ENCODE measurements at regions not wholly inside any gene's neighbourhood (a gene's known extent, or its start where the extent isn't known, plus 50 kb on each side); places are given as distances from the start of the nearest gene placed in this dataset.

GRCh38 chr3:103699228-103699627 lies 1264.4 kb downstream of the ZPLD1 start:
- H3K4me3 Mint-ChIP-seq: no peak overlapping the region
- no peaks in the 10 kb centered on the region for H3K27me3 Mint-ChIP-seq (ENCODE audit: low read depth in 2 of 2)
- DNase-seq (no peak), ATAC-seq (no peak)
- Histone ChIP-seq H3K4me1 (ENCODE audit: control insufficient read depth, insufficient read depth, low read length) (no peaks in the 10 kb centered on the region), H3K36me3 (ENCODE audit: control insufficient read depth, insufficient read depth, low read length) (no peaks in the 10 kb centered on the region), H3K9me3 (ENCODE audit: control insufficient read depth, insufficient read depth, low read length) (no peaks in the 10 kb centered on the region), H3K27me3 (ENCODE audit: control insufficient read depth, insufficient read depth, low read length) (no peaks in the 10 kb centered on the region), H3K27ac (ENCODE audit: low read length) (no peak overlapping the region), H3K4me3 (ENCODE audit: low read length) (no peak overlapping the region)
- no peak for TF ChIP-seq CTCF (IDR thresholded peaks at IDR 0.05)
- no peaks in the 10 kb centered on the region for H3K4me1 Mint-ChIP-seq
- peaks cover 7 to 20% of the 10 kb centered on the region in 2 donors for H3K9me3 Mint-ChIP-seq
- H3K27ac Mint-ChIP-seq: no peak overlapping the region
- WGBS (ENCODE audit: insufficient coverage): 94% methylated on average over 3 of the region's 3 CpGs
- H3K36me3 Mint-ChIP-seq: no peaks in the 10 kb centered on the region
- intact Hi-C loops (cut with micrococcal nuclease): no loop called here

- ATAC-seq: no peak
- Mint-ChIP-seq H3K36me3 (no peaks in the 10 kb centered on the region), H3K4me3 (no peak overlapping the region), H3K27ac (no peak overlapping the region), H3K9me3 (peaks cover 0 to 15% of the 10 kb centered on the region in 2 donors), H3K4me1 (no peaks in the 10 kb centered on the region), H3K27me3 (ENCODE audit: low read depth in 2 of 2) (no peaks in the 10 kb centered on the region)
- Histone ChIP-seq H3K4me1 (ENCODE audit: control insufficient read depth, insufficient read depth, low read length) (no peaks in the 10 kb centered on the region), H3K4me3 (ENCODE audit: low read length) (no peak overlapping the region), H3K9me3 (ENCODE audit: control insufficient read depth, insufficient read depth, low read length) (no peaks in the 10 kb centered on the region), H3K27me3 (ENCODE audit: control insufficient read depth, insufficient read depth, low read length) (no peaks in the 10 kb centered on the region), H3K36me3 (ENCODE audit: control insufficient read depth, insufficient read depth, low read length) (no peaks in the 10 kb centered on the region), H3K27ac (ENCODE audit: low read length) (no peak overlapping the region)
- DNase-seq: no peak
- 61% methylated on average over 2 of the region's 2 CpGs for WGBS (ENCODE audit: insufficient coverage)
- intact Hi-C loops (cut with micrococcal nuclease): no loop called here
- no peak for TF ChIP-seq CTCF (IDR thresholded peaks at IDR 0.05)
Measured at GRCh38 chr3:103705641-103706040, 1270.8 kb downstream of the ZPLD1 start.

- peaks cover 0 to 12% of the 10 kb centered on the region in 2 donors for H3K9me3 Mint-ChIP-seq
- DNase-seq (no peak), ATAC-seq (no peak)
- Histone ChIP-seq H3K4me3 (ENCODE audit: low read length) (no peak overlapping the region), H3K36me3 (ENCODE audit: control insufficient read depth, insufficient read depth, low read length) (no peaks in the 10 kb centered on the region), H3K9me3 (ENCODE audit: control insufficient read depth, insufficient read depth, low read length) (no peaks in the 10 kb centered on the region), H3K27ac (ENCODE audit: low read length) (no peak overlapping the region), H3K27me3 (ENCODE audit: control insufficient read depth, insufficient read depth, low read length) (no peaks in the 10 kb centered on the region), H3K4me1 (ENCODE audit: control insufficient read depth, insufficient read depth, low read length) (no peaks in the 10 kb centered on the region)
- no peaks in the 10 kb centered on the region for H3K36me3 Mint-ChIP-seq
- no peak overlapping the region for H3K4me3 Mint-ChIP-seq
- WGBS (ENCODE audit: insufficient coverage): no CpG with 5 or more reads among the region's 1 CpG
- no peak overlapping the region for H3K27ac Mint-ChIP-seq
- H3K4me1 Mint-ChIP-seq: no peaks in the 10 kb centered on the region
- intact Hi-C loops (cut with micrococcal nuclease): no loop called here
- H3K27me3 Mint-ChIP-seq (ENCODE audit: low read depth in 2 of 2): no peaks in the 10 kb centered on the region
- TF ChIP-seq CTCF (IDR thresholded peaks at IDR 0.05): no peak
Measured at GRCh38 chr3:103706671-103707070, 1271.9 kb downstream of the ZPLD1 start.

- Histone ChIP-seq H3K27ac (ENCODE audit: low read length) (no peak overlapping the region), H3K4me3 (ENCODE audit: low read length) (no peak overlapping the region), H3K9me3 (ENCODE audit: control insufficient read depth, insufficient read depth, low read length) (no peaks in the 10 kb centered on the region), H3K4me1 (ENCODE audit: control insufficient read depth, insufficient read depth, low read length) (no peaks in the 10 kb centered on the region), H3K27me3 (ENCODE audit: control insufficient read depth, insufficient read depth, low read length) (no peaks in the 10 kb centered on the region), H3K36me3 (ENCODE audit: control insufficient read depth, insufficient read depth, low read length) (no peaks in the 10 kb centered on the region)
- TF ChIP-seq CTCF (IDR thresholded peaks at IDR 0.05): no peak
- H3K4me3 Mint-ChIP-seq: no peak overlapping the region
- no peaks in the 10 kb centered on the region for H3K4me1 Mint-ChIP-seq
- H3K27me3 Mint-ChIP-seq (ENCODE audit: low read depth in 2 of 2): no peaks in the 10 kb centered on the region
- ATAC-seq: no peak
- intact Hi-C loops (cut with micrococcal nuclease): no loop called here
- no CpG with 5 or more reads among the region's 5 CpGs for WGBS (ENCODE audit: insufficient coverage)
- H3K9me3 Mint-ChIP-seq: peaks cover 9 to 21% of the 10 kb centered on the region in 2 donors
- peaks cover 7% of the 10 kb centered on the region for H3K36me3 Mint-ChIP-seq
- no peak overlapping the region for H3K27ac Mint-ChIP-seq
- DNase-seq: no peak
Measured at GRCh38 chr3:103711670-103712069, 1276.9 kb downstream of the ZPLD1 start.
